ENCODE measurements at regions not wholly inside any gene's neighbourhood (a gene's known extent, or its start where the extent isn't known, plus 50 kb on each side); places are given as distances from the start of the nearest gene placed in this dataset.

DNA sequence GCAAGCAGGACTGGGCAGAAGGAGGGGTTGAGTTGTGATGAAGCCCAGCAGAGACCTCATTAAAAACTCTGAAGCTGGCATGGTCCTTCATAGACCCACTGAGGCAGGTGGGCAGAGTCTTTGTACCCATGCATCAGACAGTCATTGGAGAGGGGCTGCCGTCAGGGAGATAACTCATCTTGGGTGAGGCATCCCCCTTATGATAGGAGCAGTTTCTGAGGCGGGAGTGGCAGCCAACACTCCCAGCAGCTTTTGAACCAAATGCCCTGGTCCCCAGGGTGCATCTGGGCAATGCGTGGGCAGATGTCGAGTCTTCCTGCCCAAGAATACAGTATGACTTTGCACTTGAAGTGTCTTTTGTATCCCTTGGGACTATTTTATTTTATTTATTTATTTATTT lies 68.1 kb downstream of the HTR5A start:
- DNase-seq (ENCODE audit: low read depth), result no peak

DNA sequence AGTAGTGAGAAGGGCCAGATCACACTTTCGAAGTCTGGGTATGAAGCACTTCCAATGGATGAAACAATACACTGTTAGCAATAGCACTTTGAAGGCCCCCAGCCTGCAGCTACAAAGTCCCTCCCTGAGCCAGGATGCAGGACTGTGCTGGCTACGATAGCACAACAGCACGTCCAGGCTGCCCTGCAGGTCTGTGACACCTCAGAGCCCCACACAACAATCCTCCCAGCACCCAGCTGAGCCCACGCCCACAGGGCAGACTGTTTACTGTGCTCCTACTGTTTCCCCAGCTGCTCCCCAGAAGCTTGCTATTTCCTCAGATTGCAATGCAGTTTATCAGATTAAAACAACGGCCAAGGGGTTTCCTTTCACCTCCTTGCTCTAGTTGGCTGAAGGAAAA lies 71.4 kb downstream of the HTR5A start:
- DNase-seq (ENCODE audit: low read depth), result no peak

- DNase-seq (ENCODE audit: low read depth), result no peak
Observed at GRCh38 chr7:155143381-155143780, 73.3 kb downstream of the HTR5A start.

DNA sequence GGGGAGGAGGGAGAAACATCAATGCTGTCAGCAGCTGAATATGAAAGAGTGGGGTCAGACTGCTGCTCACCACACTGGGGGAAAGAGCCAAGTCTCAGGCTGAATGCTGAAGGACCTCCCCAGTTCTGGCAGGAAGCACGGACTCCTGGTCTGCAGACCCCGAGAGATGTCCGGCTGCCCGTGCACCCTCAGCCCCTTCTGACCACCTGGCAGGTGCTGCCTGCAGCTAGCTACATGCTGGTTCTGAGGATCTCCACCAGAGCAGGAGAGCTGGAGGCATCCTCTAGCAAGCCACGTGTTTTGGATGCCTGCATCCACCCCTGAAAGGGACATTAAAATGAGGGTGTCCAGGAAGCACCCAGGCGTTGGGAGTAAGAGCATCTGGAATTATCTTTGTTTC lies 74.2 kb downstream of the HTR5A start:
- DNase-seq (ENCODE audit: low read depth), result no peak

GRCh38 chr7:155145477-155146255 lies 75.5 kb downstream of the HTR5A start:
- DNase-seq (ENCODE audit: low read depth), result no peak

- DNase-seq (ENCODE audit: low read depth), result no peak
Observed at GRCh38 chr7:155147172-155147571, 77.0 kb downstream of the HTR5A start.

GRCh38 chr7:155147624-155148023 lies 77.5 kb downstream of the HTR5A start:
- no peak for DNase-seq (ENCODE audit: low read depth)

GRCh38 chr7:155153676-155154075 lies 83.6 kb downstream of the HTR5A start:
- no peak for DNase-seq (ENCODE audit: low read depth)

GRCh38 chr7:155154586-155154985 lies 84.5 kb downstream of the HTR5A start:
- DNase-seq (ENCODE audit: low read depth), result no peak

DNA sequence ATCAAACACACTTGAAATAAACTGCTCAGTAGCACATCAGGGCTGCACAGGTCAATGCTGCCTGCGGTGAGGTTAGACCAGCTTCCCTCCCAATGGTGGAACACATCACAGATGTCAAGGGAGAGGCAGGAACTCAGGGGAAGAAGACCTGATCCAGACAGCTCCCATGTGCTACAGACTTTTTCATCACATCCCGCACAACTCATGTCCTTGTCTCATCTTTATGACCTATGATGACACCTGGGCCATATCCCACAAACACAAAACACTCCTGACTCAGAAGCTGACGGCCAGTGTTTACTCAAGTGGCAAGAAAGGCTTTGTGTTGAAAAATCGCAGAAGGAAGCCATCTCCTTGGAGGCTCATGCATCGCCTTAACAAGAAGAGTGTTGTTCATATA lies 91.6 kb downstream of the HTR5A start:
- DNase-seq (ENCODE audit: low read depth), result no peak

DNA sequence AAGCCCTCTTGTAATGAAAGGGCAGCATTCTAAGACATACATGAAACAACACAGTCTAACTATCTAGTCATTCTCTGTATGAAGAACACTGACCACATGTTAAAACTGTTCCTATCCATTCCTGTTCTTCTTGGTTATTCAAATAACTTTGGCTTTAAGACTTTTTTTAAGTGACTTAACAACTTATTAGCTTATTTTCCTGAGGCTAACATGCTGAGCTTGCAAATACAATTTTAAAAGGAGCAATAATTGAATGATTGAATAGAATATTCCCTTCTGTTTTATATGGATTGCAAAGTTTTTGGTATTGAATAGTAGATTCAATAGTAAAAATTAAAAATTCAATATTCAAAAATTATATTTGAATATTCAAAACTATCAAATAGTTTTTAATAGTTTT lies 92.3 kb downstream of the HTR5A start:
- no peak for DNase-seq (ENCODE audit: low read depth)

DNA sequence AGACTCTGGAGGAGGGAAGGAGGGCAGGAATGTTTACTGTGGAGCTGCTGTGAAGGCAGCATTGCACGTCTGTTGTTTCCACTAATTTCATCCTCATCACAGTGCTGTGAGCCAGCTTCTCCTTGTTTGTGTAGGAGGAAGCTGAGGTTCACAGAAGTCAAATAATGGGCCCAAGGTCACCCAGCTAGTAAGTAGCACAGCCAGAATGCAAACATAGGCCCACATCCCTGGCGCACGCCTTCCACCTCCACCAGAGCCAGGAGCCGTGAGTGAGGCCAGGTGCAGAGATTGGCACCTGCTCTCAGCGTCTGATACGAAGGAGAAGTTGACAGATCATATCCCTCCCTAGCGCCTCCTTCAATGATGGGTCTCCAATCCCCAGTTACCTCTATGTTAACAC lies 93.6 kb downstream of the HTR5A start:
- DNase-seq (ENCODE audit: low read depth), result no peak

DNA sequence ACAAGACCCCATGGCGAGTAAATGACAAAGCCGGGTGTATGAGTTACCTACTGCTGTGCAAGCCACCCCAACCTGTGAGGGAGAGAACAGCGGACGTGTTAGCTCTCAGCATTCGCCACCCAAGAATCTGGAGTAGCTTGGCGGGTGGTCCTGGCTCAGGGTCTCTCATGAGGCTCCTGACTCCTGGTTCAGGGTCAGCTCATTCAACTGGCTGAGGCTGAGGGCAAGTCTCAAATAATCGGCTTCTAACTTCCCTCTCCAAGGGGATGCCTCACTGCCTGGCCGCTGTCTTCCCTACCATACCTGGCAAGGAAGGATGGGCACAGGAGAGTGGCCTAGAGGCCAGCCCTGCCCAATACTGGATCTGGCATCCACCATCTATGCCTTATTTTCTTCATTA lies 94.2 kb downstream of the HTR5A start:
- DNase-seq (ENCODE audit: low read depth), result no peak

- no peak for DNase-seq (ENCODE audit: low read depth)
Observed at GRCh38 chr7:155166108-155166507, 96.0 kb downstream of the HTR5A start.

GRCh38 chr7:155166673-155167370 lies 96.7 kb downstream of the HTR5A start:
- no peak for DNase-seq (ENCODE audit: low read depth)

GRCh38 chr7:155167706-155168365 lies 97.7 kb downstream of the HTR5A start:
- DNase-seq (ENCODE audit: low read depth), result no peak

DNA sequence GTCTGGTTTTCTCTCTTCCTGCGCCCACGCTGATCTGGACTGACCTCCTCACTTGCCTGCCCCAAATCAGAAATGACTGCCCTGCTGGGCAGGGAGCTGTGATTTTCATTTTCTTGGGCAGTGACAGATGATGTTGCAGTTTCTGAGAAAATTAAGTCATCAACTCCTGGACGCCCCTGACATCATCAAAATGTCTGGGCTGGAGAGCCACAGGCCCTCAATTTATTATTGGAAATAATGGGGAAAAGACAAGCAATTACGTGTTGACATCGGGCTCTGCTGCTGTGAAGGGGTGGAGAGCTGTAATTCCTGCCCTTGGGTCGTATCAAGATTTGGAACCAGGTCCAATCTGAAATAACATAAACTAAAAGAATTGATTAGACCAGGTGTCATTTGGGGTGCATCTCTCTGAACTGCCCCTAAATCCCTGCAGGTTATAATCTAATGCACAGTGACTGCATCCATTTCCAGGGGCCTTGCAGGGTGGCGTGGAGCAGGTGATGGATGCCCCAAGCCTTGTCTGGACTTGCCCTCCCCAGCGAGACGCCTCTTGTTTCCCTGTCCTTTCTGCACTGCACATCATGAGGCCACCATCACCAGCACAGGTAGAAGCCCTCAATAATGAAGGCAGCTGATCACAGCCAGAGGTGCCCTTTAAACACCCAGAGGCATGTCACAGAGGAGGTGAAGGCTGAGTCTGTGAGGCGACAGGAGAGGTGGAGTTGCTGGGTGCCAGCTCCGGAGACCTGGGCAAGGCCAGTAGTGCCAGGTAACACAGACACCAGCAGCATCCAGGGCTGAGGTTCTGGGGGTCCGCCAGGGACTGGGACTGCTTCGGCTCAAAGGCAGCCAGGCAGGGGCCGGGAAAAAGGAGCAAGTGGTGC lies 98.7 kb downstream of the HTR5A start:
- DNase-seq (ENCODE audit: low read depth), result no peak

DNA sequence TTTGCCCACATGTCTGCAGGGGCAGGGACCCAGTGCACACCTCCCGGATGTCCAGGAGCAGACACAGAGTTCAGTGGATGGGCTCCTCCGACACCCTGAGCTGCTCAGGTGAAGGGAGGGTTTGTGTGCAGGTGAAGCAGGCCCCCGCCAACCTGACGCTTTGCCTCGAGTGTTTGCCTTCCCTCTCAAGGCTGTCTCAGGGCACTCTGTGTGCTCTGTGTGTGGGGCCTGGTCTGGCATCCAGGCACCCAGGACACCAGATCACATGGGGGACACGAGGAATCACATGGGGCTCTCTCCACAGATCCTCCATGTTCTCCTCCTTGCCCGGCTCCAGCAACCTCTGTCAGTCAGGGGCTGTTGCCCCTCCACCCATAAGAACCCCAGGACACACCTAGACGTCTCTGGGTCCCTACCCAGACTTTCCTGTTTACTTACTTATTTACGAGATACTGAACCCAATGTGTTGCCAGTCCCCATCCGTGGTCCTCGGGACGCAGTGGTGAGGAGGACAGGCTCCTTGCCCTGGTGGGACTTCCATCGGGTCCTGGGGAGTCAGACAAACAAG lies 99.5 kb downstream of the HTR5A start:
- DNase-seq (ENCODE audit: low read depth), result no peak

GRCh38 chr7:155170331-155170730 lies 100.2 kb downstream of the HTR5A start:
- DNase-seq (ENCODE audit: low read depth), result no peak

GRCh38 chr7:155172141-155172540 lies 102.0 kb downstream of the HTR5A start:
- no peak for DNase-seq (ENCODE audit: low read depth)

DNA sequence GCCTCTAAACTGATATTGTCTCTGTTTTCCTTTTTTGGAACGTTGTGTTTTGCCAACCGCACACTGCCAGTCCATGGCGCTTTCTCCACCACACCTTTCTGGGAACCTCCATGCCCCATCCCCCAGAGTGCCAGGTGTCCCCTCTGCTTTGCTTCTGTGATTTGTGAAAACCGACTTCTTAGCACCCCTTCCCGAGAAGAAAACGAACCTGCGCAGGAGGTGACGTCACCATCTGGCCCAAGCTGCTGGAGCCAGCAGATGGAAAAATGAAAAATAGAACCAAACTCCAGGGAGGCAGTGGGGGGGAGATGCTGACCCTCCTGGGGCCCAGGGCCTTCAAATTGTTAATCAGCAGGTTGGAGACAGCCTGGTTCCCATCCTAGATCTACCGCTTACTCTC lies 103.8 kb downstream of the HTR5A start:
- no peak for DNase-seq (ENCODE audit: low read depth)

DNA sequence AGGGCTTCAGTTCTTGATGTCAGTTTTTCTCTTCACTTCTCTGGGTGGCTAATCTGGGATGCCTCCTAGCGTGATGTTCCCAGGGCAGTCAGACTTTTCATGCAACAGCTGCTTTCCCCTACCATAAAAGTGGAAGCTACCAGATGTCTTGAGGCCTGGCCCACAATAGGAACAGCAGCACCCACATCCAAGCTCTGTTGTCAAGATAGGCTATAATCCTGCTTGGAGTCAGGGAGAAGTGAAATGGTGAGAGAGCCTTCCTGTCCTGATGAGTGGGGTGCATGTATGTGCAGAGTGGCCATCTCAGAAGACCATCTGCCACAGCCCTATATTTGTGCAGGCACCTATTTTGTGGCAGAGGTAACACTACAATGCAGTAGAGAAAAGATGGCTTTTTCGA lies 108.0 kb downstream of the HTR5A start:
- DNase-seq (ENCODE audit: low read depth), result no peak

All from stimulated activated CD8-positive, alpha-beta memory T cell treated with anti-CD3 and anti-CD28 coated beads, Interleukin-7, amount 100 ng/mL, for 24 hours (primary cell).